Ishikawa (cell line): ENCODE measurements at regions not wholly inside any gene's neighbourhood (a gene's known extent, or its start where the extent isn't known, plus 50 kb on each side); places are given as distances from the start of the nearest gene placed in this dataset.

Source experiments
- CEBPB ChIP-seq: IDR thresholded peaks from 2 replicates; pipeline ENCODE4 v1.6.1; 2012
- CREB1 ChIP-seq: IDR thresholded peaks from 2 replicates; pipeline ENCODE4 v1.6.1; 2012; ENCODE audit warnings: low read depth
- EGR1 ChIP-seq: IDR thresholded peaks from 2 replicates; pipeline ENCODE4 v1.6.1; 2012
- EP300 ChIP-seq: IDR thresholded peaks from 2 replicates; pipeline ENCODE4 v1.6.1; 2012; ENCODE audit warnings: borderline replicate concordance
- FOXM1 ChIP-seq: IDR thresholded peaks from 2 replicates; pipeline ENCODE4 v1.6.1; 2012; ENCODE audit warnings: low read depth, borderline replicate concordance
- MAX ChIP-seq: IDR thresholded peaks from 2 replicates; pipeline ENCODE4 v1.6.1; 2012
- NFIC ChIP-seq: IDR thresholded peaks from 2 replicates; pipeline ENCODE4 v1.6.1; 2012
- RAD21 ChIP-seq: IDR thresholded peaks from 2 replicates; pipeline ENCODE4 v1.6.1; 2012; ENCODE audit warnings: low read depth
- REST ChIP-seq: IDR thresholded peaks from 2 replicates; pipeline ENCODE4 v1.6.1; 2012; ENCODE audit warnings: low read depth, mild to moderate bottlenecking
- TAF1 ChIP-seq: IDR thresholded peaks from 2 replicates; pipeline ENCODE4 v1.6.1; 2012; ENCODE audit warnings: low read depth, mild to moderate bottlenecking
- TCF12 ChIP-seq: IDR thresholded peaks from 2 replicates; pipeline ENCODE4 v1.6.1; 2012; ENCODE audit warnings: low read depth
- TEAD4 ChIP-seq: IDR thresholded peaks from 2 replicates; pipeline ENCODE4 v1.6.1; 2012
- USF1 ChIP-seq: IDR thresholded peaks from 2 replicates; pipeline ENCODE4 v1.6.1; 2012
- YY1 ChIP-seq: IDR thresholded peaks from 2 replicates; pipeline ENCODE4 v1.6.1; 2012; ENCODE audit warnings: low read depth
- ZBTB7A ChIP-seq: IDR thresholded peaks from 2 replicates; pipeline ENCODE4 v1.6.1; 2012; ENCODE audit warnings: low read depth

GRCh38 chr14:35988972-35989690, 163.0 kb downstream of the BRMS1L start:
- TF ChIP-seq RAD21 (no peak), TEAD4 (no peak), REST (no peak), YY1 (no peak), TAF1 (no peak), TCF12 (no peak), CREB1 (no peak), EP300 (no peak)

GRCh38 chr14:35988550-35988949, 162.4 kb downstream of the BRMS1L start:
- TF ChIP-seq FOXM1 (no peak), REST (no peak), TEAD4 (no peak), TAF1 (no peak), RAD21 (no peak), ZBTB7A (no peak), USF1 (no peak), CREB1 (no peak), NFIC (no peak), CEBPB (no peak)

GRCh38 chr14:35987731-35988130, 161.6 kb downstream of the BRMS1L start:
- TF ChIP-seq TCF12 (no peak), YY1 (no peak), FOXM1 (no peak), NFIC (no peak), ZBTB7A (no peak), CEBPB (no peak), TAF1 (no peak), RAD21 (no peak), TEAD4 (no peak), CREB1 (no peak), USF1 (no peak), EP300 (no peak), MAX (no peak), EGR1 (no peak), REST (no peak)

GRCh38 chr14:35986219-35986573, 160.1 kb downstream of the BRMS1L start:
- TF ChIP-seq TAF1: no peak
- no peak for TF ChIP-seq ZBTB7A
- TF ChIP-seq TEAD4: no peak
- TF ChIP-seq CEBPB: no peak
- TF ChIP-seq TCF12: no peak
- TF ChIP-seq CREB1: no peak
- TF ChIP-seq YY1: no peak
- no peak for TF ChIP-seq EP300
- TF ChIP-seq REST: no peak
- TF ChIP-seq NFIC: no peak
- no peak for TF ChIP-seq USF1
- no peak for TF ChIP-seq RAD21
- no peak for TF ChIP-seq FOXM1
- no peak for TF ChIP-seq MAX
- TF ChIP-seq EGR1: no peak
